ENCODE measurements at regions not wholly inside any gene's neighbourhood (a gene's known extent, or its start where the extent isn't known, plus 50 kb on each side); places are given as distances from the start of the nearest gene placed in this dataset.

GRCh38 chr15:23514484-23514883 lies 51.0 kb upstream of the MKRN3 start:
- no peak for DNase-seq (ENCODE audit: low spot score)

- no peak for DNase-seq (ENCODE audit: low spot score)
These were observed 58.7 kb upstream of the MKRN3 start for GRCh38 chr15:23506762-23507161.

- no peak for DNase-seq (ENCODE audit: low spot score)
These were observed 56.9 kb upstream of the GOLGA6L2 start for GRCh38 chr15:23503980-23504379.

GRCh38 chr15:23503576-23503975 lies 56.5 kb upstream of the GOLGA6L2 start:
- DNase-seq (ENCODE audit: low spot score), result no peak

GRCh38 chr15:23497710-23498111 lies 50.7 kb upstream of the GOLGA6L2 start:
- DNase-seq (ENCODE audit: low spot score), result peak; percentile 2

Data from umbilical cord (tissue), 1 donor.